Endothelial cell (in vitro differentiated cells): ENCODE measurements at regions not wholly inside any gene's neighbourhood (a gene's known extent, or its start where the extent isn't known, plus 50 kb on each side); places are given as distances from the start of the nearest gene placed in this dataset.

Experiments
- DNase-seq: peaks from one replicate; pipeline ENCODE4 v3.0.0; 2021; ENCODE audit warnings: low spot score
- H3K27ac Mint-ChIP-seq: one replicate; pipeline ENCODE4 v1.8.0; 2021; ENCODE audit warnings: mixed read lengths, inconsistent platforms; ENCODE audit not compliant: unreplicated experiment
- H3K27me3 Mint-ChIP-seq: one replicate; pipeline ENCODE4 v1.8.0; 2021; ENCODE audit warnings: mild to moderate bottlenecking, moderate library complexity, mixed read lengths, inconsistent platforms; ENCODE audit not compliant: unreplicated experiment
- H3K36me3 Mint-ChIP-seq: one replicate; pipeline ENCODE4 v1.8.0; 2021; ENCODE audit warnings: mild to moderate bottlenecking, low read depth, mixed read lengths, inconsistent platforms; ENCODE audit not compliant: unreplicated experiment
- H3K4me1 Mint-ChIP-seq: one replicate; pipeline ENCODE4 v1.8.0; 2021; ENCODE audit warnings: mild to moderate bottlenecking, mixed read lengths, inconsistent platforms; ENCODE audit not compliant: unreplicated experiment
- H3K4me3 Mint-ChIP-seq: one replicate; pipeline ENCODE4 v1.8.0; 2021; ENCODE audit warnings: mild to moderate bottlenecking, mixed read lengths, inconsistent platforms; ENCODE audit not compliant: unreplicated experiment
- H3K9me3 Mint-ChIP-seq: one replicate; pipeline ENCODE4 v1.8.0; 2021; ENCODE audit warnings: mixed read lengths, inconsistent platforms; ENCODE audit not compliant: unreplicated experiment
- TF ChIP-seq, protein P1 (sequence below): fragments of 200-600 bp; sonication (generic); IDR thresholded peaks from one replicate; pipeline ENCODE4 v1.5.0; 2021; ENCODE audit warnings: antibody characterized with exemption; ENCODE audit not compliant: unreplicated experiment

DNA sequence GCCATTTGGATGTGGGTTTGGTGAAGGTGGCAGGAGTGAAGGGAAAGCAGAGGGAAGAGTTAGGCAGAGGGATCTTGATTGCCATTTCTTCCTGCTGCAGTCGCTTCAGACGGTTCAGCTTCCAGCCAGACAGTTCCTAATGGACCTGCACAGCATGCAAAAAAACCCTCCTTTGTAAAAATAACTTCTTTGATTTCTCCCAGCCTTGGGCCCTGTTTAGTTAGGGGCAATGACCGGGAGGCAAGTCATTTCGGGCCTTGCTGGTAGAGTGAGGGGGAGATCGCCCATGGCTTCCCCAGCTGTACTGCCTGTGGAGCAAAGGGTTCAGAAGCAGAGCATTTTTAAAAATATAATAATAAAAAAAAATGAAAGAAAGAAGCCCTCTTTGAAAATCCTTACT is 67.2 kb upstream of the TLE1 start:
- Mint-ChIP-seq H3K4me3 (no peak overlapping the region), H3K9me3 (no peaks in the 10 kb centered on the region)

DNA sequence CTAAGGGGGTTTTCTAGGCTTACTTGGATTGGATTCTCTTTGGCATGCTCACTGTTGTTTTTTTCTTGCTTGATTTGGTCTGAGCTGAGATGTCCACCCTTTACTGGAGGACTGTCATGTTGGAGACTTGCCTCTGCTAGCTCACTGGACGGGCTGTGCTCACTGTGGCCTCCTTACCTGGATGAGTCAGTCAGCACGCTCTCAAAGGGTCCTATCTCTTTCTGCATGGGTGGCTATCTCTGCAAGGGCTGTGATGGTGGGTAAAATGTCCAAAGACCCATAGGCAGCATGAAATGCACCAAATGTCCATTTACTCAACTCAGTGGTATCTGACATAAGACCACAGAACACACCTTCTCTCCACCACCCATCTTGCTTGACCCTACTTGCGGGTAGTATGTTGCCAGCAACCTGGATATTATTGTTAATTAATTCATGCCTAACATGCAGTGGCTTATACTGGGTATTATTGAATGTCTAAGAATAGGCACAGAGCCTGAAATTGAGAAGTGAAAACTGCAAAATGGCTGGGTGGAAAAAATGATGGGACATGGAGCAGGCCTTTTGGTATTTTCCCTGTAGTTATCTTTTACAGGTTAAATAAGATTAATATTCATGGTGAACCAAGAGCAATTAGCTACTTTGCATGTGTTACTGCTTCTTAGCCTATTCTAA is 68.9 kb upstream of the TLE1 start:
- no peaks in the 10 kb centered on the region for H3K36me3 Mint-ChIP-seq
- no peaks in the 10 kb centered on the region for H3K4me1 Mint-ChIP-seq
- no peak for DNase-seq
- no peaks in the 10 kb centered on the region for H3K9me3 Mint-ChIP-seq
- H3K4me3 Mint-ChIP-seq, result no peak overlapping the region
- H3K27me3 Mint-ChIP-seq, result no peaks in the 10 kb centered on the region
- TF ChIP-seq, protein P1, sequence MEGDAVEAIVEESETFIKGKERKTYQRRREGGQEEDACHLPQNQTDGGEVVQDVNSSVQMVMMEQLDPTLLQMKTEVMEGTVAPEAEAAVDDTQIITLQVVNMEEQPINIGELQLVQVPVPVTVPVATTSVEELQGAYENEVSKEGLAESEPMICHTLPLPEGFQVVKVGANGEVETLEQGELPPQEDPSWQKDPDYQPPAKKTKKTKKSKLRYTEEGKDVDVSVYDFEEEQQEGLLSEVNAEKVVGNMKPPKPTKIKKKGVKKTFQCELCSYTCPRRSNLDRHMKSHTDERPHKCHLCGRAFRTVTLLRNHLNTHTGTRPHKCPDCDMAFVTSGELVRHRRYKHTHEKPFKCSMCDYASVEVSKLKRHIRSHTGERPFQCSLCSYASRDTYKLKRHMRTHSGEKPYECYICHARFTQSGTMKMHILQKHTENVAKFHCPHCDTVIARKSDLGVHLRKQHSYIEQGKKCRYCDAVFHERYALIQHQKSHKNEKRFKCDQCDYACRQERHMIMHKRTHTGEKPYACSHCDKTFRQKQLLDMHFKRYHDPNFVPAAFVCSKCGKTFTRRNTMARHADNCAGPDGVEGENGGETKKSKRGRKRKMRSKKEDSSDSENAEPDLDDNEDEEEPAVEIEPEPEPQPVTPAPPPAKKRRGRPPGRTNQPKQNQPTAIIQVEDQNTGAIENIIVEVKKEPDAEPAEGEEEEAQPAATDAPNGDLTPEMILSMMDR, result no peak
- no peak overlapping the region for H3K27ac Mint-ChIP-seq

More for the DNA sequence above, 67.2 kb upstream of the TLE1 start:
- H3K27me3 Mint-ChIP-seq, result no peaks in the 10 kb centered on the region
- no peak overlapping the region for H3K27ac Mint-ChIP-seq
- no peak for DNase-seq
- no peaks in the 10 kb centered on the region for H3K4me1 Mint-ChIP-seq
- H3K36me3 Mint-ChIP-seq, result no peaks in the 10 kb centered on the region
- TF ChIP-seq, protein P1, result no peak

DNA sequence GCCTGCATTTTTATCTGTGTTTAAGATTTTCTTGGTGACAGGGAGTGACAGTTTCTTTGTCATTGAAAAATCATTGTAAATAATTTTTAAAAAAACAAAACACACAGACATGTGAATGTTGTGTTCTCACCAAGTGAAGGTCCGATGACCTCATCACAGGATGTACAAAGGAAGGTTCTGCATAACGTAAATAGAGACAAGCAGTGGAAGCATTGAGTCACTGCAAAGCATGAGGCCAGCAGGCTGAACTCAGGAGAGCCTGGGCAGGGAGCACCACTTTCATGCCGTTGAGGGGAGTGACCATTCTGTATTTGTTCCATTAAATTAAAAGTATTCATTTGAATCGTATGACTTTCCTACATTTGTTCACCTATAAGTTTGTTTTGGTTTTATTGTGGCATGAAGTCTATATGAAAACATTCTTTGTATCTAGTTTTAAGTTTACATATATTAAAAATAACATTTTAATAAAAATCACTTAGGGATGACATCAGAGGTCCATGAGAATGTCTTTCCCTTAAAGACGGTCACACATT is 70.4 kb upstream of the TLE1 start:
- no peaks in the 10 kb centered on the region for H3K4me1 Mint-ChIP-seq
- TF ChIP-seq, protein P1, result no peak
- no peaks in the 10 kb centered on the region for H3K9me3 Mint-ChIP-seq
- H3K27me3 Mint-ChIP-seq, result no peaks in the 10 kb centered on the region
- H3K27ac Mint-ChIP-seq, result peak overlapping the region; percentile 7
- H3K36me3 Mint-ChIP-seq, result no peaks in the 10 kb centered on the region
- H3K4me3 Mint-ChIP-seq, result no peak overlapping the region
- no peak for DNase-seq

DNA sequence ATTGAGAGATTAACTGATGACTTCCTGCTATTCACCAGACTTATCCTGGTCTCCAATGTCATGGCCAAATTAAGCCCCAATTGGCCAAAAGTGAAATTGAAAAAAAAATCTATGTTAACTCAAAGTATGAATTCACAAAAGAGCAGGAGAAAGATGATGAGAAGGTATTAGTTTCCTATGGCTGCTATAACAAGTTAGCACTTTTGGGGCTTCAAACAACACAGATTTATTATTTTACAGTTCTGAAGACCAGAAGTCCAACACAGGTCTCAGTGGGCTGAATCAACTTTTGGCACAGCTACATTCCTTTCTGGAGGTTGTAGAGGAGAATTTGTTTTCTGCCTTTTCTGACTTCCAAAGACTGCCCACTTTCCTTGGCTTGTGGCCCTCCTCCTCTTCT is 78.6 kb upstream of the TLE1 start:
- Mint-ChIP-seq H3K36me3 (no peaks in the 10 kb centered on the region), H3K27me3 (peaks cover 4% of the 10 kb centered on the region), H3K4me3 (no peak overlapping the region), H3K27ac (no peak overlapping the region), H3K9me3 (no peaks in the 10 kb centered on the region), H3K4me1 (no peaks in the 10 kb centered on the region)
- TF ChIP-seq, protein P1, result no peak
- DNase-seq, result no peak

DNA sequence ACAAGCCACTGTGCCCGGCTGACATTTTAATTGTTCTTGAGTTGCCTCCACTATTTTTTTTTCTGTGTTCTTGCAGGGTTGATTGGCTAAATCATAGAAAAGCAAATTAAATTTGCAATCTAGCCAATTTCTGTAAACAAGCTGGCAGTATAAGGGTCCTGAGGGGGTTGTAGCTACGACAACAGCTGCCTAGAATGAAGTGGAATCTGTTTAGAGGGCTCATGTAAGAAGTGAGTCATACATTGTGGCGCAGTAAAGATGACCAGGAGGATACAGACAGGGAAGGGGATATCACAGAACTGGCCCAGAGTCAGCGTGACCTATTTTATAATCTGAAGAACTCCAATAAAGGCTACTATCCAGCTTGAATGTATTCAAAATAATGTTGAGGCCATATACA is 82.2 kb upstream of the TLE1 start:
- no peak overlapping the region for H3K27ac Mint-ChIP-seq
- H3K36me3 Mint-ChIP-seq, result no peaks in the 10 kb centered on the region
- H3K4me3 Mint-ChIP-seq, result no peak overlapping the region
- TF ChIP-seq, protein P1, result no peak
- no peaks in the 10 kb centered on the region for H3K9me3 Mint-ChIP-seq
- H3K27me3 Mint-ChIP-seq, result no peaks in the 10 kb centered on the region
- DNase-seq, result no peak
- H3K4me1 Mint-ChIP-seq, result no peaks in the 10 kb centered on the region
